ENCODE measurements at regions not wholly inside any gene's neighbourhood (a gene's known extent, or its start where the extent isn't known, plus 50 kb on each side); places are given as distances from the start of the nearest gene placed in this dataset.

DNA sequence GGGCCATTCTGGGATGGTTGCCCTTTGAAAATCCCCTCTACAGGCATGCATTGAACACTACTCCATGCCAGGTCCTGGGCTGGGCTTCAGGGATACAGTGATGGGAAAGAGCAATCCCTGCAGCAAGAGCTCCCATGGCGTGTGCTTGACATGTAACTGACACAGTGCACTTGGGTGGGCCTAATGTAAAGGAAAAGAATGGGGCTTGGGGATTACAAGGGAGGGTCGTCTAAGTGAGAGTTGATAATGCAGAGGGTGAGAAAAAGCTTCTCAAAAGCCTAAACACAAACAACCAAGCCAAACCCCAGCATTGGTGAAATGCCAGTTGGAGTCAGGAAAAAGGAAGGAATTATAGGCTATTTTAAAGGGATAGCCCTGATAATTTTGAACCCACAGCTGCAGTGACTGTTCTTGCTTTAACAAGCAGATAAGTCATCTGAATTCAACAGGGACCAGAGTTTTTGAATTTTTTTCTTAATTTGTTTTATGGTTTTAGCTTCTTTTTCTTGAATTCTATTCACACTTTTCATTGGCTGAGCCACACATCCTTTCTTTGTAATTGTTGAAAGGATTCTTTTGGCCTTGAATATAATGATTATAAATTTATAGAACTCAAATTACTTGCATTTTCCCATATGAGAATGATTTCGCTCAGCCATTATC is 308.7 kb downstream of the LPIN1 start:
- TF ChIP-seq POLR2A (IDR thresholded peaks at IDR 0.05): no peak
- TF ChIP-seq, protein P1, sequence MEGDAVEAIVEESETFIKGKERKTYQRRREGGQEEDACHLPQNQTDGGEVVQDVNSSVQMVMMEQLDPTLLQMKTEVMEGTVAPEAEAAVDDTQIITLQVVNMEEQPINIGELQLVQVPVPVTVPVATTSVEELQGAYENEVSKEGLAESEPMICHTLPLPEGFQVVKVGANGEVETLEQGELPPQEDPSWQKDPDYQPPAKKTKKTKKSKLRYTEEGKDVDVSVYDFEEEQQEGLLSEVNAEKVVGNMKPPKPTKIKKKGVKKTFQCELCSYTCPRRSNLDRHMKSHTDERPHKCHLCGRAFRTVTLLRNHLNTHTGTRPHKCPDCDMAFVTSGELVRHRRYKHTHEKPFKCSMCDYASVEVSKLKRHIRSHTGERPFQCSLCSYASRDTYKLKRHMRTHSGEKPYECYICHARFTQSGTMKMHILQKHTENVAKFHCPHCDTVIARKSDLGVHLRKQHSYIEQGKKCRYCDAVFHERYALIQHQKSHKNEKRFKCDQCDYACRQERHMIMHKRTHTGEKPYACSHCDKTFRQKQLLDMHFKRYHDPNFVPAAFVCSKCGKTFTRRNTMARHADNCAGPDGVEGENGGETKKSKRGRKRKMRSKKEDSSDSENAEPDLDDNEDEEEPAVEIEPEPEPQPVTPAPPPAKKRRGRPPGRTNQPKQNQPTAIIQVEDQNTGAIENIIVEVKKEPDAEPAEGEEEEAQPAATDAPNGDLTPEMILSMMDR (IDR thresholded peaks at IDR 0.05): no peak
- no peak for TF ChIP-seq POLR2AphosphoS5 (IDR thresholded peaks at IDR 0.05)
